IMR-90 (cell line): ENCODE measurements at regions not wholly inside any gene's neighbourhood (a gene's known extent, or its start where the extent isn't known, plus 50 kb on each side); places are given as distances from the start of the nearest gene placed in this dataset.
A peak's percentile ranks its signal among the peaks of the same experiment; 100 is the strongest.

Experiments
- ATAC-seq: fragments of 200-7000 bp; cut with Tn5 transposase; 2 replicates; pipeline ENCODE4 v1.9.1; 2020; ENCODE audit warnings: low read depth, mild to moderate bottlenecking, moderate library complexity
- BruUV-seq: library from RNA; stranded (reverse); fragments of 400-500 nt; replicated peaks from 2 replicates; lab custom pipeline; 2021; lab: Mats Ljungman, UMichigan
- CTCF ChIA-PET: fragments of 300-600 bp; formaldehyde crosslinking; extraction: SDS; loops from one replicate; lab custom pipeline; 2021; ENCODE audit warnings: antibody characterized with exemption; lab: Yijun Ruan, JAX
- POLR2A ChIA-PET: fragments of 300-600 bp; sonication (Branson Sonifier 250); formaldehyde crosslinking; loops from one replicate; lab custom pipeline; 2022; ENCODE audit warnings: antibody characterized with exemption; ENCODE audit not compliant: unreplicated experiment; lab: Charles Lee
- DNase-seq: peaks from one replicate; pipeline ENCODE4 v3.0.0; 2013
- H2AFZ ChIP-seq: replicated peaks from 2 replicates; pipeline ENCODE3; 2013; ENCODE audit warnings: low read length, mild to moderate bottlenecking; ENCODE audit not compliant: poor library complexity
- H2AK5ac ChIP-seq: 2 replicates; pipeline ENCODE4 v1.6.1; 2013; ENCODE audit warnings: low read depth, low read length, inconsistent platforms
- H2AK9ac ChIP-seq: replicated peaks from 2 replicates; pipeline ENCODE3; 2013; ENCODE audit warnings: mild to moderate bottlenecking, low read depth, low read length, moderate library complexity; ENCODE audit not compliant: poor library complexity
- H2BK120ac ChIP-seq: 2 replicates; pipeline ENCODE4 v1.6.1; 2013; ENCODE audit warnings: low read depth, low read length, inconsistent platforms
- H2BK15ac ChIP-seq: 3 replicates; pipeline ENCODE4 v1.6.1; 2013; ENCODE audit warnings: low read depth, low read length, inconsistent platforms
- H2BK20ac ChIP-seq: 2 replicates; pipeline ENCODE4 v1.6.1; 2013; ENCODE audit warnings: low read depth, mild to moderate bottlenecking, inconsistent platforms, low read length, moderate library complexity
- H2BK5ac ChIP-seq: 2 replicates; pipeline ENCODE4 v1.6.1; 2013; ENCODE audit warnings: mild to moderate bottlenecking, low read depth, low read length, inconsistent platforms; ENCODE audit not compliant: poor library complexity, severe bottlenecking
- H3K14ac ChIP-seq: replicated peaks from 2 replicates; pipeline ENCODE4 v1.6.1; 2013; ENCODE audit warnings: low read depth, low read length, inconsistent platforms
- H3K18ac ChIP-seq: 2 replicates; pipeline ENCODE4 v1.6.1; 2013; ENCODE audit warnings: low read depth, low read length, control low read depth
- H3K23ac ChIP-seq: 2 replicates; pipeline ENCODE4 v1.6.1; 2013; ENCODE audit warnings: low read depth, low read length, inconsistent platforms
- H3K27ac ChIP-seq: 2 replicates; pipeline ENCODE4 v1.5.1; 2013; ENCODE audit warnings: mild to moderate bottlenecking, control low read depth, low read length; ENCODE audit not compliant: insufficient read depth
- H3K27me3 ChIP-seq: 2 replicates; pipeline ENCODE4 v1.6.1; 2013; ENCODE audit warnings: low read length; ENCODE audit not compliant: control insufficient read depth, insufficient read depth
- H3K36me3 ChIP-seq: 2 replicates; pipeline ENCODE4 v1.6.1; 2013; ENCODE audit warnings: low read length, mixed read lengths; ENCODE audit not compliant: control insufficient read depth, insufficient read depth
- H3K4ac ChIP-seq: 2 replicates; pipeline ENCODE4 v1.6.1; 2013; ENCODE audit warnings: low read depth, low read length, inconsistent platforms
- H3K4me1 ChIP-seq: 2 replicates; pipeline ENCODE4 v1.6.1; 2013; ENCODE audit warnings: low read length, mixed read lengths; ENCODE audit not compliant: control insufficient read depth, insufficient read depth
- H3K4me2 ChIP-seq: 2 replicates; pipeline ENCODE4 v1.6.1; 2013; ENCODE audit warnings: low read depth, mild to moderate bottlenecking, control low read depth, low read length, moderate library complexity
- H3K4me3 ChIP-seq: 2 replicates; pipeline ENCODE4 v1.5.1; 2013; ENCODE audit warnings: low read depth, mild to moderate bottlenecking, control low read depth, low read length, moderate library complexity; ENCODE audit not compliant: insufficient read depth
- H3K56ac ChIP-seq: 2 replicates; pipeline ENCODE4 v1.6.1; 2013; ENCODE audit warnings: low read length, inconsistent platforms; ENCODE audit not compliant: insufficient read depth; ENCODE audit errors: extremely low read depth
- H3K79me1 ChIP-seq, 2 experiments: 2 replicates each; pipeline ENCODE4 v1.6.1; 2013; ENCODE audit warnings: low read length in 2 of 2, inconsistent platforms in 1 of 2, low read depth in 1 of 2
- H3K9ac ChIP-seq: 2 replicates; pipeline ENCODE4 v1.6.1; 2013; ENCODE audit warnings: low read depth, low read length, control low read depth
- H3K9me1 ChIP-seq: 2 replicates; pipeline ENCODE4 v1.6.1; 2013; ENCODE audit warnings: low read length, inconsistent platforms; ENCODE audit not compliant: insufficient read depth
- H3K9me3 ChIP-seq: 2 replicates; pipeline ENCODE4 v1.6.1; 2013; ENCODE audit warnings: low read length; ENCODE audit not compliant: control insufficient read depth, insufficient read depth
- H4K20me1 ChIP-seq: 2 replicates; pipeline ENCODE4 v1.6.1; 2013; ENCODE audit warnings: low read length, inconsistent platforms; ENCODE audit not compliant: insufficient read depth
- H4K5ac ChIP-seq: 2 replicates; pipeline ENCODE4 v1.6.1; 2013; ENCODE audit warnings: mild to moderate bottlenecking, low read depth, low read length, control low read depth
- H4K8ac ChIP-seq, 2 experiments: 2 replicates each; pipeline ENCODE4 v1.6.1; 2013; ENCODE audit warnings: low read depth in 2 of 2, low read length in 2 of 2, control low read depth in 1 of 2, inconsistent platforms in 1 of 2
- H4K91ac ChIP-seq: 2 replicates; pipeline ENCODE4 v1.6.1; 2013; ENCODE audit warnings: low read depth, low read length, inconsistent platforms; ENCODE audit not compliant: insufficient read depth
- BHLHE40 ChIP-seq: fragments of 150-350 bp; IDR thresholded peaks from 2 replicates; pipeline ENCODE4 v1.6.1; 2016; ENCODE audit warnings: mild to moderate bottlenecking, low read depth, low read length
- CHD1 ChIP-seq: IDR thresholded peaks from 2 replicates; pipeline ENCODE4 v1.6.1; 2012; ENCODE audit warnings: low read depth, low read length, improper control_type of control experiment
- FOS ChIP-seq: fragments of 150-350 bp; IDR thresholded peaks from 2 replicates; pipeline ENCODE4 v1.6.1; 2016; ENCODE audit warnings: low read depth, low read length
- MAFK ChIP-seq: IDR thresholded peaks from 2 replicates; pipeline ENCODE4 v1.6.1; 2012; ENCODE audit warnings: low read depth, low read length, improper control_type of control experiment
- MAZ ChIP-seq: IDR thresholded peaks from 2 replicates; pipeline ENCODE4 v1.6.1; 2012; ENCODE audit warnings: low read depth, mild to moderate bottlenecking, low read length, improper control_type of control experiment, moderate library complexity, borderline replicate concordance
- MXI1 ChIP-seq: IDR thresholded peaks from 2 replicates; pipeline ENCODE4 v1.6.1; 2012; ENCODE audit warnings: low read depth, mild to moderate bottlenecking, low read length, moderate library complexity, borderline replicate concordance
- NFE2L2 ChIP-seq: fragments of 150-350 bp; IDR thresholded peaks from 2 replicates; pipeline ENCODE4 v1.6.1; 2016; ENCODE audit warnings: low read depth, mild to moderate bottlenecking, low read length
- POLR2A ChIP-seq: IDR thresholded peaks from 2 replicates; pipeline ENCODE4 v1.6.1; 2012; ENCODE audit warnings: mild to moderate bottlenecking, low read depth, low read length
- RAD21 ChIP-seq: IDR thresholded peaks from 2 replicates; pipeline ENCODE4 v1.6.1; 2012; ENCODE audit warnings: low read length, improper control_type of control experiment
- RFX5 ChIP-seq: IDR thresholded peaks from 2 replicates; pipeline ENCODE4 v1.8.0; 2012; ENCODE audit warnings: low read depth, mild to moderate bottlenecking, low read length, moderate library complexity
- WGBS, 2 experiments: methylation state at CpG; one replicate each; pipeline versions ENCODE4 v1.1.5 to v1.1.7; 2013; ENCODE audit warnings: missing lambda C conversion rate in 2 of 2; ENCODE audit not compliant: insufficient read length in 1 of 2; ENCODE audit errors: extremely low coverage in 2 of 2; 5-methylcytosine and 5-hydroxymethylcytosine counted together
- dilution Hi-C: fragments of 300-500 bp; cut with HindIII; formaldehyde crosslinking; loops from one replicate; pipeline ENCODE4 v1.14.3; 2018; ENCODE audit warnings: low sequenced_read_pairs; ENCODE audit not compliant: unreplicated experiment
- in situ Hi-C: fragments of 300-500 bp; cut with MboI; formaldehyde crosslinking; loops from 3 replicates; pipeline ENCODE4 v1.14.3; 2019; ENCODE audit warnings: low sequenced_read_pairs, inconsistent platforms, mixed read lengths
- intact Hi-C: fragments of 100-400 bp; cut with micrococcal nuclease; formaldehyde crosslinking; loops from 2 replicates; pipeline ENCODE4 v1.10.0; 2022
- TF ChIP-seq, protein P1 (sequence below): fragments of 150-350 bp; IDR thresholded peaks from 2 replicates; pipeline ENCODE4 v1.6.1; 2016; ENCODE audit warnings: low read depth, mild to moderate bottlenecking, low read length, moderate library complexity, borderline replicate concordance
- TF ChIP-seq, protein P2 (sequence below): fragments of 150-350 bp; IDR thresholded peaks from 2 replicates; pipeline ENCODE4 v1.6.1; 2017; ENCODE audit warnings: mild to moderate bottlenecking, antibody characterized with exemption, low read length, low read depth
- TF ChIP-seq, protein P3 (sequence below): conservative IDR thresholded peaks from 2 replicates; pipeline ENCODE4 v1.5.1; 2012; ENCODE audit warnings: mild to moderate bottlenecking, low read depth, low read length, improper control_type of control experiment

DNA sequence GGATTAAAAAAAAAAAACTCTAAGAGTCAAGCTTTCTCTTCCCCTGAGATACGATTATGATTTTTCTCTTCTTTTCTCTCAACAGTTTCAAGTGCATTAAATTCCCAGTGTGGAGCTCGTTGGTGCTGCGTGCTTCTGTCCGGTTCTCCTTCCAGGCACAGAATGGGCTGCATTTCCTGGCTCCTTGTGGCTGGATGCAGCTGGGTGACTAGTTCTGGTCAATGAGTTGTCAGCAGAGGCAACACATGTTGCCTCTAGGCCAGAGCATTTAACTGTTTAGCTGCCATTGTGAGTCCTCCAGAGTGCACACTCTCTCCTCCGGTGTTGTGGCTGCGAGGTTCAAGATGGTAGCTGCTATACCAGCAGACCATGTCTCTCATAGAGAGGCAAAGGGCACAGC is 312.9 kb downstream of the RRAGC start:
- Histone ChIP-seq H2BK20ac (no peak overlapping the region), H3K36me3 (no peaks in the 10 kb centered on the region), H3K4ac (no peak overlapping the region), H3K56ac (no peak overlapping the region), H4K8ac (no peak overlapping the region), H2BK15ac (no peak overlapping the region), H3K18ac (no peak overlapping the region), H3K9me1 (no peaks in the 10 kb centered on the region), H3K9me3 (no peaks in the 10 kb centered on the region), H4K91ac (no peak overlapping the region), H3K14ac (no peak overlapping the region), H2AFZ (no peak overlapping the region), H2AK9ac (no peak overlapping the region), H3K4me1 (no peaks in the 10 kb centered on the region), H3K4me2 (no peak overlapping the region), H2BK120ac (no peak overlapping the region), H2BK5ac (no peak overlapping the region), H3K27ac (no peak overlapping the region), H3K4me3 (no peak overlapping the region), H4K20me1 (no peaks in the 10 kb centered on the region), H3K79me1 (no peaks in the 10 kb centered on the region), H3K27me3 (no peaks in the 10 kb centered on the region), H3K9ac (no peak overlapping the region), H2AK5ac (no peak overlapping the region), H4K5ac (no peak overlapping the region), H3K23ac (no peak overlapping the region)
- dilution Hi-C loops: no loop called here
- in situ Hi-C loops: no loop called here
- peak; percentile 4 for DNase-seq
- WGBS, 2 experiments: 28% methylated on average over 2 of the region's 6 CpGs; no CpG with 5 or more reads in 1 of the 2 experiments
- ATAC-seq: no peak
- TF ChIP-seq, protein P1, sequence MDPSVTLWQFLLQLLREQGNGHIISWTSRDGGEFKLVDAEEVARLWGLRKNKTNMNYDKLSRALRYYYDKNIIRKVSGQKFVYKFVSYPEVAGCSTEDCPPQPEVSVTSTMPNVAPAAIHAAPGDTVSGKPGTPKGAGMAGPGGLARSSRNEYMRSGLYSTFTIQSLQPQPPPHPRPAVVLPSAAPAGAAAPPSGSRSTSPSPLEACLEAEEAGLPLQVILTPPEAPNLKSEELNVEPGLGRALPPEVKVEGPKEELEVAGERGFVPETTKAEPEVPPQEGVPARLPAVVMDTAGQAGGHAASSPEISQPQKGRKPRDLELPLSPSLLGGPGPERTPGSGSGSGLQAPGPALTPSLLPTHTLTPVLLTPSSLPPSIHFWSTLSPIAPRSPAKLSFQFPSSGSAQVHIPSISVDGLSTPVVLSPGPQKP: no peak
- no peak for TF ChIP-seq RFX5
- no peak for TF ChIP-seq NFE2L2
- TF ChIP-seq MAZ: no peak
- TF ChIP-seq FOS: no peak
- TF ChIP-seq BHLHE40: no peak
- no peak for TF ChIP-seq MXI1
- TF ChIP-seq, protein P2, sequence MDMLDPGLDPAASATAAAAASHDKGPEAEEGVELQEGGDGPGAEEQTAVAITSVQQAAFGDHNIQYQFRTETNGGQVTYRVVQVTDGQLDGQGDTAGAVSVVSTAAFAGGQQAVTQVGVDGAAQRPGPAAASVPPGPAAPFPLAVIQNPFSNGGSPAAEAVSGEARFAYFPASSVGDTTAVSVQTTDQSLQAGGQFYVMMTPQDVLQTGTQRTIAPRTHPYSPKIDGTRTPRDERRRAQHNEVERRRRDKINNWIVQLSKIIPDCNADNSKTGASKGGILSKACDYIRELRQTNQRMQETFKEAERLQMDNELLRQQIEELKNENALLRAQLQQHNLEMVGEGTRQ: no peak
- TF ChIP-seq POLR2A: no peak
- TF ChIP-seq CHD1: no peak
- TF ChIP-seq MAFK: no peak
- TF ChIP-seq, protein P3, sequence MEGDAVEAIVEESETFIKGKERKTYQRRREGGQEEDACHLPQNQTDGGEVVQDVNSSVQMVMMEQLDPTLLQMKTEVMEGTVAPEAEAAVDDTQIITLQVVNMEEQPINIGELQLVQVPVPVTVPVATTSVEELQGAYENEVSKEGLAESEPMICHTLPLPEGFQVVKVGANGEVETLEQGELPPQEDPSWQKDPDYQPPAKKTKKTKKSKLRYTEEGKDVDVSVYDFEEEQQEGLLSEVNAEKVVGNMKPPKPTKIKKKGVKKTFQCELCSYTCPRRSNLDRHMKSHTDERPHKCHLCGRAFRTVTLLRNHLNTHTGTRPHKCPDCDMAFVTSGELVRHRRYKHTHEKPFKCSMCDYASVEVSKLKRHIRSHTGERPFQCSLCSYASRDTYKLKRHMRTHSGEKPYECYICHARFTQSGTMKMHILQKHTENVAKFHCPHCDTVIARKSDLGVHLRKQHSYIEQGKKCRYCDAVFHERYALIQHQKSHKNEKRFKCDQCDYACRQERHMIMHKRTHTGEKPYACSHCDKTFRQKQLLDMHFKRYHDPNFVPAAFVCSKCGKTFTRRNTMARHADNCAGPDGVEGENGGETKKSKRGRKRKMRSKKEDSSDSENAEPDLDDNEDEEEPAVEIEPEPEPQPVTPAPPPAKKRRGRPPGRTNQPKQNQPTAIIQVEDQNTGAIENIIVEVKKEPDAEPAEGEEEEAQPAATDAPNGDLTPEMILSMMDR: no peak
- no peak for TF ChIP-seq RAD21
- intact Hi-C loops: no loop called here
- BruUV-seq: no TSS peak
- CTCF ChIA-PET: interaction anchor here (0.8 kb wide), 1 partner anchor 58 kb away, joined by 3 read pairs; no protein-coding TSS in a partner anchor
- POLR2A ChIA-PET: no interaction called here
